Neuron (in vitro differentiated cells): ENCODE measurements at regions not wholly inside any gene's neighbourhood (a gene's known extent, or its start where the extent isn't known, plus 50 kb on each side); places are given as distances from the start of the nearest gene placed in this dataset.

Experiments used
- H2AFZ ChIP-seq: one replicate; pipeline ENCODE4 v1.6.1; 2013; ENCODE audit warnings: low read depth, mild to moderate bottlenecking, inconsistent platforms, low read length, moderate library complexity
- H3K27me3 ChIP-seq: one replicate; pipeline ENCODE4 v1.6.1; 2013; ENCODE audit warnings: low read length; ENCODE audit not compliant: insufficient read depth
- H3K36me3 ChIP-seq: one replicate; pipeline ENCODE4 v1.6.1; 2013; ENCODE audit warnings: low read length; ENCODE audit not compliant: insufficient read depth
- H3K4me1 ChIP-seq: one replicate; pipeline ENCODE4 v1.6.1; 2013; ENCODE audit warnings: low read length; ENCODE audit not compliant: insufficient read depth
- H3K4me3 ChIP-seq: 2 replicates; pipeline ENCODE4 v1.5.1; 2013; ENCODE audit warnings: mild to moderate bottlenecking, low read length, moderate library complexity
- H3K9me3 ChIP-seq: one replicate; pipeline ENCODE4 v1.6.1; 2013; ENCODE audit warnings: low read length

DNA sequence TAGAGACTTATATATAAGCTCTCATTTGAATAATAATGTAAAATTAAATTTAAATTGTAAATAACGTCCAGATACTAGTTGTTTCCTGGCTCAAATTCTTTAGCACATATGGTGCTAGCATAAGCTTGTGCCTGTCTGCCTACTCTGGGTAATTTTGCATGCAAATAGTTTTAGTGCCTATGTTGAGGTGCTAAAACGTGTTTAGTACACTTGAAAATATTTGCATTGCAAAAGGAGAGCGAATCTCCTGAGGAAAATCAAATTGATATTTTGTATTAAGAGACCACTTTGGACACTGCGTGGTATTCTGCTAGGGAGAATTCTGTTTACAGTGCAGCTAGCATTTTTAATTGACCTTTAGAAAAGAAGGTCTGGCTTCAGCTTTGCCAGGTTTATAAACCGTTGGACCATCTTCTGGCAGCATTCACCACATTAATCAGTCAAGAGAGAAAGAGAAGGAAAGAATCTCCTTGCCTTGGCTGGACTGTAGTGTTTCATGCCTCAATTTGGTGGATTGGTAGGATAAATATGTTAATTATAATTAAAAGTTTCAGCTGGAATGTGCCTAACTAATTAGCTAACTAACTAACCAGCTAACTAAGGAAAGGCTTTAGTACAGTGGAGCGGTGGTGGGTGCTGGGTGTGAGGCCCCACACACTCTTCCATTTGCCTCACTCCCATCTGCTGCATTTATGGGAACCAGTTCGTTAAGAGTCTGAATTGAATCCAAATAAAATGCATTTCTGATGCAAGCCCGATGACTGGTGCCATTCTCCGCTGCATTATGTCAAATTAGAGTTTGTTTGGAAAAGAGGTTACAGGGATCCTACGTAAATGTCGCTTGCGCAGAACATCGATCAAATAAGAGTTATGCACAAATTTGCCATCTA is 150.1 kb upstream of the MPDZ start:
- H3K4me1 ChIP-seq, result peaks cover 10% of the 10 kb centered on the region
- no peak overlapping the region for H3K4me3 ChIP-seq
- H3K27me3 ChIP-seq, result no peaks in the 10 kb centered on the region
- no peak overlapping the region for H2AFZ ChIP-seq
- no peaks in the 10 kb centered on the region for H3K36me3 ChIP-seq
- no peaks in the 10 kb centered on the region for H3K9me3 ChIP-seq

DNA sequence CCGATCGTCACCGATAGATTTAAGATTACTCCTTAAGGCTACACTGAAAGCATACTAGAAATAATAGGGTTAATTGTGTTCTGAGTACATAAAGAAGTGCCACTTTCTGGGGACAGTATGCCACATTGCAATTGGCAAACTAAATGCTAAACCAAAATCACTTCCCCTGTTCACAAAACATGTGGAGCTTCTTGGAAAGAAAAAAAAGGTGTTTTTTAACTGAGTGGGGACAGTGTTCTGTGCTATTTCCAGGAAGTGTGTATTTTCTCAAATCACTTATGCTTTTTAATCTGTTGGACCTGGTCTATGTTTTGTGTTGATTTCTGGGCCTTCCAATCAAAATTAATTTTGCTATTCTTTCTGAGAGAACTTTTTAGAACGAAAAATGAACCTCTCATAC is 149.3 kb upstream of the MPDZ start:
- Histone ChIP-seq H3K36me3 (no peaks in the 10 kb centered on the region), H3K9me3 (no peaks in the 10 kb centered on the region), H2AFZ (no peak overlapping the region), H3K4me1 (peaks cover 10% of the 10 kb centered on the region), H3K27me3 (no peaks in the 10 kb centered on the region), H3K4me3 (no peak overlapping the region)

DNA sequence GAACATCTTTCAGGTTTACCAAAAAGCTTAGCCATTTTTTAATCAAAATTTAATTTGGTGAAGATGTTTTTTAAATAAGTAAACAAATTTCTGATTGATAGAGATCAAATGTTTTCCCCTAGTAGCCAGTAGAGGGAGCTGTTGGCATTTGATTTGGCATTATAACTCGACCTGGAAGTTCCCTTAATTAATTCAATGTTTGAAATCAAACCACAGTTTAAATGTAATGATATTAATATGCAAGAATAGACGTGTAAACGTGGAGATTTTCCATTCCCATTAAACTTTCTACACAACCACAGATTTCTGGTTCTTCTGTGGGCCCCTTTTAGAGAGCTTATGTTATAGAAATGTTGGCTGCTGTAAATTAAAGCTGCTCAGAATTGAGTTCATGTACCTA is 148.1 kb upstream of the MPDZ start:
- Histone ChIP-seq H3K36me3 (no peaks in the 10 kb centered on the region), H3K9me3 (no peaks in the 10 kb centered on the region), H3K4me1 (peaks cover 10% of the 10 kb centered on the region), H3K27me3 (no peaks in the 10 kb centered on the region), H3K4me3 (no peak overlapping the region), H2AFZ (no peak overlapping the region)

DNA sequence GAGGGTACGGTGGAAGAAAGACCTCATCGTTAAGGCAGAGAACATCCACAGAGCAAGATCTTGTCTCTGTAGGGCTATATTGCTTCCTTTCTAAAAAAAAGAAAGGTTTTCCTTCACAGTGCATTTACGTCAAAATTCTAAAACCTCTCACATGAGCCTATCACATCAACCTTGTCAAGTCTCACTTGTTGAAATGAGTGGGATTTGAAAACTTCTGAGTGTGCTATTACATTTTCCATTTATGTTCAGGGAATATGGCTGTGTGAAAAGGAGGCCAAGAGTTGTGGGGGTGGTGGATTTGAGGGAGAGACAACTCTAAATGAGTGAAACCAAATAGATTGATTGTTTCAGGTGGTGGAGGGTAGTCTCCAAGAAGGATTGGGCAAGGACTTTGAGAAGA is 147.1 kb upstream of the MPDZ start:
- Histone ChIP-seq H3K4me3 (no peak overlapping the region), H3K9me3 (no peaks in the 10 kb centered on the region), H3K27me3 (no peaks in the 10 kb centered on the region), H3K4me1 (peaks cover 10% of the 10 kb centered on the region), H2AFZ (no peak overlapping the region), H3K36me3 (no peaks in the 10 kb centered on the region)

DNA sequence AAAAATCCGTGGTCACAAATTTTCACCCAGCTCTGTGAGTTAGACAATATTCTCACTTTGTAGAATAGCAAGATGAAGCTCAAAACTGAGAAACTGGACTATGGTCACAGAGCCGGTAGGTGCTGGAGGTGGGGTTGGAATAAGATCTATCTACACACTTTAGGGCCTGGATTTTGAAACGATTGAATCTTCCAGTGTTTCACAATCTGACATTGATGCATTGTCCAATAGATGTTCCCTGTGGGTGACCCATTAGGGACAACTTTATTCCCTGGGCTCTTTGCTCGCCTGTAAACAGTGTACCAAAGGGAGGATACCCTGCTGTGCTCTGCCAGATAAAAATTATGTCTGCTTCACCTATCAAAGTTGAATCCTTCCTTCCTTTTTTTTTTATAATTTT is 145.4 kb upstream of the MPDZ start:
- no peaks in the 10 kb centered on the region for H3K36me3 ChIP-seq

DNA sequence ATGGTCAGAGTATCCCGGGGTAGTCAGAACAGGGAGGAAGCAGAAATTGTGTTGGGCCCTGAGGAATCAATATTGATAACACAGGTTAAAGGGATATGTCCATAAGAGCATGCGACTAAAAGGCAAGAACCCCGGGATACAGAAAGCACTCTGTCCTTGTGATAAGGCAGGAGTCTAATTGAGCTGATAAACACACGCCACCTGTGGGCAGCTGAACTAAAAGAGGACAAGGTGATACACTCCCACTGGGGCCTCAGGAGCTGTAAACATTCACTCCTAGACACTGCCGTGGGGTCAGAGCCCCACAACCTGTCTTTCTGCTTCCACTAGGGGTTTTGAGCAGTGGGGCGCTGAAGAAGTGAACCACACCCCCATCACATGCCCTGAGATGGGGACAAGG is 144.7 kb upstream of the MPDZ start:
- no peak overlapping the region for H2AFZ ChIP-seq
- no peaks in the 10 kb centered on the region for H3K9me3 ChIP-seq
- H3K4me3 ChIP-seq, result no peak overlapping the region
- H3K36me3 ChIP-seq, result no peaks in the 10 kb centered on the region
- H3K27me3 ChIP-seq, result no peaks in the 10 kb centered on the region
- H3K4me1 ChIP-seq, result peaks cover 3% of the 10 kb centered on the region

More for the DNA sequence above, 145.4 kb upstream of the MPDZ start:
- no peak overlapping the region for H2AFZ ChIP-seq
- no peaks in the 10 kb centered on the region for H3K9me3 ChIP-seq
- no peaks in the 10 kb centered on the region for H3K27me3 ChIP-seq
- no peak overlapping the region for H3K4me3 ChIP-seq
- peaks cover 3% of the 10 kb centered on the region for H3K4me1 ChIP-seq

DNA sequence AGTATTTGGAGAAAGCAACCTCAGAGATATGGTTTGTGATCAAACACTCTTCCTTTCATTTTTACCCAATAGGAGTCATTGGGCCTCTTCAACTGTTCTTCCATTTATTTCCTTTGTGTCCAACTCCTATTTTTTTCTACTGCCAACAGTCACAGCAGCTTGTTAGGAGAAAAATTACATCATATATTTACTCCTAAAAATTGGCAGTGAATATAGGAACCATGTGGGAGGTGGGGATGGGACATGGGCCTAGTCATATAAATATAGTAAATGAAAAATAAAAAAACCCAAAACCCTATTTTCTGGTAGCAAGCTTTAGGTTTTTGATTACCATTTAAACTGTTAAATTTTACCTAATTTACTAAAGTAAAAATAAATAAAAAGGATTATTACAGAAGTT is 134.9 kb upstream of the MPDZ start:
- no peaks in the 10 kb centered on the region for H3K27me3 ChIP-seq
- no peaks in the 10 kb centered on the region for H3K36me3 ChIP-seq
- no peaks in the 10 kb centered on the region for H3K9me3 ChIP-seq

DNA sequence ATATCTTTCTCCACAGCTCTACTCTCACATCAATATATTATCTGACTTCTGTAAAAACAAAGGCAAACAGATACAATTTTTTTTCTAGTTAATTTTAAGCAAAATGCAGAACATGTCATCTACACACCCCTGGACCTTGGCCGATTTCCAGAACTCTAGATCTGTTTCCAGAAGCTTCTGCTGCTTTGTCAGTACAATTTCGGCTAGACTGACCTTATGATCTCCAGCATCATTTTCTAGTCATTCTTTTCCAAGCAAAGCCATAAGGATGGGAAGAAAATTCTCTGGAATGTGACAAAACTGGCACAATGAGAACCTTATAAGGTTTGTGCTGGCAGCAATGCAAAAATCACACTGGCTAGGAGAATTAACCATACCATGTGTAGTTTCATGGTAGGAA is 132.8 kb upstream of the MPDZ start:
- H3K4me3 ChIP-seq, result no peak overlapping the region
- H3K4me1 ChIP-seq, result no peaks in the 10 kb centered on the region

More for the DNA sequence above, 134.9 kb upstream of the MPDZ start:
- H2AFZ ChIP-seq, result no peak overlapping the region
- H3K4me1 ChIP-seq, result no peaks in the 10 kb centered on the region
- no peak overlapping the region for H3K4me3 ChIP-seq

DNA sequence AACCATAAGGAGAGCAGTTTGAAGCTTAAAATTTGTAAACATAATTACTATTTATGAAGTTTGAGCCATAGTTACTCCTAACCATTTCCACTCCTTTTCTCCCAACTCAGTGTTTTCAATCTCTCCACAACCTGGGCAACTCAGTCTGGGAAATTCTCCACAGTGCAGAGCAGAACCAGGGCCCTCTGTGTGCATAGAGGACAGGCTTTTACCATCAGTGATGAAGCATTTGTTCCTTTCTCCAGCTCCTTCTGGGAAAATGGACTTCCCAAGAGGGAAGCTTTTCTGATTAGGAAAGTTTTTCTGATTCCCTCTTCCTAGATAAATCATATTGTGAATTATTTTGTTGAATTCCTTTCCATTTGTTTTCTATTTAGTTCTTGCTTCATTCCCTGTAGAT is 132.3 kb upstream of the MPDZ start:
- Histone ChIP-seq H2AFZ (peak overlapping the region; percentile 46), H3K27me3 (no peaks in the 10 kb centered on the region), H3K9me3 (no peaks in the 10 kb centered on the region), H3K4me3 (no peak overlapping the region), H3K4me1 (no peaks in the 10 kb centered on the region), H3K36me3 (no peaks in the 10 kb centered on the region)

More for the DNA sequence above, 132.8 kb upstream of the MPDZ start:
- peak overlapping the region; percentile 46 for H2AFZ ChIP-seq
- no peaks in the 10 kb centered on the region for H3K36me3 ChIP-seq
- H3K27me3 ChIP-seq, result no peaks in the 10 kb centered on the region
- H3K9me3 ChIP-seq, result no peaks in the 10 kb centered on the region

DNA sequence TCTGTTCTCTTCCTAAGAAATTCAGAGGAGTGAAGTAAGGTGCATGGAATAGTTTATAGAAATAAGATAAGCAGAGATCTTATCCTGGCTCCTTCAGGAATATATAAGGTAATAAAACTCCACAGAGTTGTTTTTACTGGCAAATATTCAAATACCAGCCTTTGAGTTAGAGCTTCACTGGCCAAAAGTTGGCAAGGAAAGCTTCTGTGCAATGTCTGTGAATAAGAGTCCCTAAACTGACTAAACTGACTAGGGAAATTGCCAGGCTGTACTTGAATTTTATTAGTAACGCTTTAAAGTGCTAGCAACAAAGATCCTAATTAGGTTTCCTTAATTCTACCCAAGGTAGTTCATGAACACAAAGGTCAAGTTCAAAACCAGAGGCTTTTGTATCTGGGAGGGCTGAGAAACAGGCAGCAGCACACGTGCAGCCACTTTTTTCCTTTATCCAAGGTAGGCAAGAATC is 131.1 kb upstream of the MPDZ start:
- no peaks in the 10 kb centered on the region for H3K36me3 ChIP-seq
- no peaks in the 10 kb centered on the region for H3K27me3 ChIP-seq
- H3K4me1 ChIP-seq, result no peaks in the 10 kb centered on the region
- no peak overlapping the region for H2AFZ ChIP-seq
- H3K4me3 ChIP-seq, result no peak overlapping the region
- no peaks in the 10 kb centered on the region for H3K9me3 ChIP-seq

DNA sequence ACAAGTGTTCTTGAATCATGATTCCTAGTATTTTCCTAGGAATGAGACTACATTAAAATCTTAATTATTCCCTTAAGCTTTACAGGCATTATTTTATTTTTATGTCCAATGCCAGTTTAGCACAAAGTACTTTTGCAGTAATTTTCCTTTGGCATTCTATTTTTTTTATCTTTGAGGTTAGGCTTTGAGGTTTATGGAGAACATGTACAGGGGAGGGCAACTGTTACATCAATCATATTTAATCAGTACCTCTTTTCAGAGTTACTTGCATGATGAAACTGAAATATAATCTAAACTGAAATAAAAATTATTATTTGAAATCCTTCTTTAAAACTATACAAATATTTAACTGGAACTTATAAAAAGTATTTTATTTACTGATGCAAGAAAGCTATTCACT is 118.2 kb upstream of the MPDZ start:
- H3K4me1 ChIP-seq, result no peaks in the 10 kb centered on the region
- H3K4me3 ChIP-seq, result no peak overlapping the region
- no peaks in the 10 kb centered on the region for H3K36me3 ChIP-seq
- no peaks in the 10 kb centered on the region for H3K27me3 ChIP-seq
- H2AFZ ChIP-seq, result no peak overlapping the region
- H3K9me3 ChIP-seq, result no peaks in the 10 kb centered on the region

DNA sequence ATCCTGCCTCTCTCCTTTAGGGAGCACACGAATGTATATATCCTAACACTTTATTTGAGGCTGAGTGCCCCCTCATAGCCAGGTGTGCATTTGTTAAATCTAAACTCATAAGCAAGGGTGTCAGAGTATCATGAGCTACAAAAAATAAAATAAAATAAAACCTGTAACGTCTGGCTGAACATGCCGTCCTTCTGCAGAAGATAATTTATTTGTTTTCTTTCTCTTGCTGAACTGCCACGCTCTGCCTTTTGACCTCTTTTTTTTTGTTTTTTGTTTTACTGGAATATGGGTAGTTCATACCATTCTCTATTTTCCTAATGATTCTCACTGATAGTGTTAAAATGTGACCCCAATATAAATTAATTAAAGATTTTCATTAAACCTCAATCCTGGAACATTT is 117.7 kb upstream of the MPDZ start:
- no peaks in the 10 kb centered on the region for H3K27me3 ChIP-seq
- H2AFZ ChIP-seq, result no peak overlapping the region
- H3K4me1 ChIP-seq, result no peaks in the 10 kb centered on the region
- H3K4me3 ChIP-seq, result no peak overlapping the region
- H3K36me3 ChIP-seq, result no peaks in the 10 kb centered on the region
- no peaks in the 10 kb centered on the region for H3K9me3 ChIP-seq

DNA sequence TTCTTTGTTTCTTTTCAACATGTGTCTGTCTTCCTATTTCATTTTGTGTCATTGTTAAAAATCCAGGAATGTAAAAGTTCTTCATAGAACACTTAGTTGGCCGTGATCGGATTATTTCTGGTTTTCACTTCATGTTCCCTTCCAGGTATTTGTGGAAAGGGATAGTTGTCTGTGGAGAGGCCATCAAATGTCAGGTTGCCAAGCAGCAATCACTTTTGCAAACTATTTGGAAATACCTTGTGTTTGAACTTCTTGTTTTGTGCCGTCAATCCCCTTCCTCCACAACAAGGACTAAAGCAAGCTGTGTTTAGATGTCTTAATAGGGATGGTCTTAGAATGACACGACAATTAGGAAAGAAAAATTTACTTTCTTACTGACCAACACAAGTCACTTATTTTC is 116.9 kb upstream of the MPDZ start:
- Histone ChIP-seq H2AFZ (no peak overlapping the region), H3K36me3 (no peaks in the 10 kb centered on the region)

DNA sequence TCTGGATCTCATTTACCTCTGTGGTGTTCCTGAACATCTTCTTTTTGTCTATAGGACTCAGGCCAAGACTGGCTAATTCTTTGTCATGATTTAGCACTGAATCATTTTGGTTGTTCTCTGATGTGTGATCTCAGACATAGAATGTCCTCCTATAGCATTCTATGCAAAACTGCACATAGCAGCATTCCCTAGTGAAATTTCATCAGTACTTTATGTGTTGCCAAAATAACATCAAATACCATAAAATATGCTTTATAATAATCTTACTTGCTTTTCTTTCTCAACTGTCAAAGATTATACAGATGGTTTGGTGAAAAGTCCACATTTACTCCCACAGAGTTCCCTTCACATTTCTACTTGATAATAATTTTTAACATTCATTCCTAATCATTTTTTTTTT is 115.7 kb upstream of the MPDZ start:
- Histone ChIP-seq H3K27me3 (no peaks in the 10 kb centered on the region), H2AFZ (no peak overlapping the region), H3K36me3 (no peaks in the 10 kb centered on the region), H3K9me3 (no peaks in the 10 kb centered on the region), H3K4me1 (no peaks in the 10 kb centered on the region), H3K4me3 (no peak overlapping the region)

More for the DNA sequence above, 116.9 kb upstream of the MPDZ start:
- no peaks in the 10 kb centered on the region for H3K4me1 ChIP-seq
- no peak overlapping the region for H3K4me3 ChIP-seq
- no peaks in the 10 kb centered on the region for H3K9me3 ChIP-seq
- H3K27me3 ChIP-seq, result no peaks in the 10 kb centered on the region
